HG02870 (cell line): ENCODE measurements at regions not wholly inside any gene's neighbourhood (a gene's known extent, or its start where the extent isn't known, plus 50 kb on each side); places are given as distances from the start of the nearest gene placed in this dataset.
"Not testable (repeated sequence)": the region's sequence is repeated elsewhere in the genome, so short reads cannot be mapped to it uniquely, and the experiment has no call there.

Experiments used
- ATAC-seq: cut with Tn5 transposase; IDR thresholded peaks from one replicate; pipeline ENCODE4 v1.9.1; 2021; ENCODE audit warnings: mild to moderate bottlenecking, moderate library complexity; ENCODE audit not compliant: unreplicated experiment

GRCh38 chr2:90288396-90288795, 1596.9 kb downstream of the RPIA start:
- not testable (repeated sequence) for ATAC-seq

- not testable (repeated sequence) for ATAC-seq
Measured at GRCh38 chr2:90289291-90289980, 1598.0 kb downstream of the RPIA start.

- ATAC-seq: not testable (repeated sequence)
Measured at GRCh38 chr2:90290701-90291100, 1599.2 kb downstream of the RPIA start.

GRCh38 chr2:90291168-90291883, 1599.9 kb downstream of the RPIA start:
- not testable (repeated sequence) for ATAC-seq

GRCh38 chr2:90291934-90292333, 1600.5 kb downstream of the RPIA start:
- ATAC-seq: not testable (repeated sequence)

GRCh38 chr2:90292451-90292850, 1601.0 kb downstream of the RPIA start:
- not testable (repeated sequence) for ATAC-seq

- ATAC-seq: not testable (repeated sequence)
Measured at GRCh38 chr2:90293224-90293623, 1601.8 kb downstream of the RPIA start.

GRCh38 chr2:90293806-90294205, 1602.3 kb downstream of the RPIA start:
- ATAC-seq: not testable (repeated sequence)

GRCh38 chr2:90295036-90295750, 1603.7 kb downstream of the RPIA start:
- not testable (repeated sequence) for ATAC-seq

- not testable (repeated sequence) for ATAC-seq
Measured at GRCh38 chr2:90296484-90296777, 1605.0 kb downstream of the RPIA start.

- ATAC-seq: not testable (repeated sequence)
Measured at GRCh38 chr2:90297701-90298100, 1606.2 kb downstream of the RPIA start.

GRCh38 chr2:90298126-90298755, 1606.8 kb downstream of the RPIA start:
- not testable (repeated sequence) for ATAC-seq

- not testable (repeated sequence) for ATAC-seq
Measured at GRCh38 chr2:90298983-90299382, 1607.5 kb downstream of the RPIA start.

GRCh38 chr2:90322982-90323381, 1631.5 kb downstream of the RPIA start:
- not testable (repeated sequence) for ATAC-seq

- ATAC-seq: not testable (repeated sequence)
Measured at GRCh38 chr2:90323612-90324558, 1632.4 kb downstream of the RPIA start.

GRCh38 chr2:90324672-90325071, 1633.2 kb downstream of the RPIA start:
- ATAC-seq: not testable (repeated sequence)

- ATAC-seq: not testable (repeated sequence)
Measured at GRCh38 chr2:90325796-90326353, 1634.4 kb downstream of the RPIA start.

- not testable (repeated sequence) for ATAC-seq
Measured at GRCh38 chr2:90355546-90355945, 1664.1 kb downstream of the RPIA start.

GRCh38 chr2:90359344-90359743, 1667.9 kb downstream of the RPIA start:
- ATAC-seq: not testable (repeated sequence)
